Gastroesophageal sphincter (tissue), 3 donors: ENCODE measurements at regions not wholly inside any gene's neighbourhood (a gene's known extent, or its start where the extent isn't known, plus 50 kb on each side); places are given as distances from the start of the nearest gene placed in this dataset.

Source experiments
- CTCF ChIP-seq, 4 experiments: fragments of 200-600 bp in 2 of 4; fragments of 450-650 bp in 2 of 4; sonication (generic) in 1 of 4; IDR thresholded peaks; one replicate each; pipeline ENCODE4 v1.5.1; 2017 to 2019; ENCODE audit warnings: antibody characterized with exemption in 4 of 4, mild to moderate bottlenecking in 2 of 4, moderate library complexity in 2 of 4
- EP300 ChIP-seq: sonication (generic); formaldehyde crosslinking; IDR thresholded peaks from one replicate; pipeline ENCODE4 v1.6.1; 2017; ENCODE audit warnings: antibody characterized with exemption, mild to moderate bottlenecking
- POLR2A ChIP-seq, 2 donors: fragments of 450-650 bp; IDR thresholded peaks; one replicate each; pipeline ENCODE4 v1.6.1; 2017; ENCODE audit warnings: antibody characterized with exemption in 2 of 2, mild to moderate bottlenecking in 2 of 2, moderate library complexity in 1 of 2

GRCh38 chr7:80284855-80285254 is 150.2 kb downstream of the GNAI1 start:
- TF ChIP-seq CTCF (IDR thresholded peaks at IDR 0.05) (no peak), EP300 (no peak), POLR2A (IDR thresholded peaks at IDR 0.05) (no peak)
